Tibial nerve (tissue), 4 donors: ENCODE measurements at regions not wholly inside any gene's neighbourhood (a gene's known extent, or its start where the extent isn't known, plus 50 kb on each side); places are given as distances from the start of the nearest gene placed in this dataset.

ENCODE experiments used
- CTCF ChIP-seq, 5 experiments: fragments of 200-600 bp in 3 of 5; fragments of 450-650 bp in 2 of 5; sonication (generic) in 3 of 5; IDR thresholded peaks; one replicate each; pipeline ENCODE4 v1.5.1; 2016 to 2019; ENCODE audit warnings: antibody characterized with exemption in 5 of 5, mild to moderate bottlenecking in 3 of 5, moderate library complexity in 2 of 5
- EP300 ChIP-seq, 2 donors: sonication (generic); formaldehyde crosslinking; IDR thresholded peaks; one replicate each; pipeline ENCODE4 v1.6.1; 2017; ENCODE audit warnings: antibody characterized with exemption in 2 of 2, mild to moderate bottlenecking in 1 of 2

- no peak for TF ChIP-seq CTCF (IDR thresholded peaks at IDR 0.05)
- no peak for TF ChIP-seq EP300 (IDR thresholded peaks at IDR 0.05)
Observed at GRCh38 chr18:25599443-25599842, 247.5 kb upstream of the ZNF521 start.
